B cell (primary cell): ENCODE measurements at regions not wholly inside any gene's neighbourhood (a gene's known extent, or its start where the extent isn't known, plus 50 kb on each side); places are given as distances from the start of the nearest gene placed in this dataset.

ENCODE experiments used
- CTCF ChIP-seq: fragments of 200-600 bp; IDR thresholded peaks from one replicate; pipeline ENCODE4 v1.8.0; 2022; ENCODE audit warnings: antibody characterized with exemption, mild to moderate bottlenecking
- EZH2 ChIP-seq: IDR thresholded peaks from 2 replicates; pipeline ENCODE4 v1.6.1; 2012; ENCODE audit warnings: borderline replicate concordance, low read depth, mild to moderate bottlenecking, moderate library complexity, low read length; ENCODE audit not compliant: insufficient read depth, poor library complexity, severe bottlenecking

GRCh38 chr10:21385996-21386585, 139.4 kb downstream of the SKIDA1 start:
- TF ChIP-seq CTCF (no peak), EZH2 (no peak)
